ENCODE measurements at regions not wholly inside any gene's neighbourhood (a gene's known extent, or its start where the extent isn't known, plus 50 kb on each side); places are given as distances from the start of the nearest gene placed in this dataset.

DNA sequence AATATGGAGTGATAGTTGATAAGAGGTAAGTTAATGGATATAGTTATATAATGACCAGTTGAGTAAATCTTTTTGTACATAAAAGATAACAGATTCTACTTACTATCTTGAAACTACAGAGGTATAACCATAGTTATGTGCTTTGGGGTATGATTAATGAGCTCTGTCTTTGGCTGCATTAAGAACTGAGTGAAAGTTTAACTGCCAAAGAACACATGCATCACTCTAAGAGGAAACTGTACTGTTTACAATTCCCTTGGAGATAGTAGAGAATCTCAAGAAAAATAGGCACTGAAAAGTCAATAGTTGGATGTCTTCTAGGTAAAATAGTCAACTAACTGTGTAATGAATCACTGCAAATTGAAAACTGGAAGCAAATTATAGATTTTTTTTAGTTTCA lies 1129.5 kb downstream of the EPHA7 start:
- ATAC-seq (no peak), FAIRE-seq (no peak), DNase-seq (no peak)
- no peaks in the 10 kb centered on the region for H3K9me3 ChIP-seq
- peaks cover 0 to 3% (median 0%) of the 10 kb centered on the region in 4 donors for H3K27me3 ChIP-seq
- no peak overlapping the region for H3K27ac ChIP-seq
- H3K36me3 ChIP-seq = no peaks in the 10 kb centered on the region
- H3K4me1 ChIP-seq = no peaks in the 10 kb centered on the region
- TF ChIP-seq, protein P1, sequence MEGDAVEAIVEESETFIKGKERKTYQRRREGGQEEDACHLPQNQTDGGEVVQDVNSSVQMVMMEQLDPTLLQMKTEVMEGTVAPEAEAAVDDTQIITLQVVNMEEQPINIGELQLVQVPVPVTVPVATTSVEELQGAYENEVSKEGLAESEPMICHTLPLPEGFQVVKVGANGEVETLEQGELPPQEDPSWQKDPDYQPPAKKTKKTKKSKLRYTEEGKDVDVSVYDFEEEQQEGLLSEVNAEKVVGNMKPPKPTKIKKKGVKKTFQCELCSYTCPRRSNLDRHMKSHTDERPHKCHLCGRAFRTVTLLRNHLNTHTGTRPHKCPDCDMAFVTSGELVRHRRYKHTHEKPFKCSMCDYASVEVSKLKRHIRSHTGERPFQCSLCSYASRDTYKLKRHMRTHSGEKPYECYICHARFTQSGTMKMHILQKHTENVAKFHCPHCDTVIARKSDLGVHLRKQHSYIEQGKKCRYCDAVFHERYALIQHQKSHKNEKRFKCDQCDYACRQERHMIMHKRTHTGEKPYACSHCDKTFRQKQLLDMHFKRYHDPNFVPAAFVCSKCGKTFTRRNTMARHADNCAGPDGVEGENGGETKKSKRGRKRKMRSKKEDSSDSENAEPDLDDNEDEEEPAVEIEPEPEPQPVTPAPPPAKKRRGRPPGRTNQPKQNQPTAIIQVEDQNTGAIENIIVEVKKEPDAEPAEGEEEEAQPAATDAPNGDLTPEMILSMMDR (IDR thresholded peaks at IDR 0.05) = no peak
- no peak overlapping the region for H3K4me3 ChIP-seq
- intact Hi-C loops (cut with DNase I) = no loop called here

- H3K9me3 ChIP-seq = no peaks in the 10 kb centered on the region
- H3K27ac ChIP-seq = no peak overlapping the region
- no peaks in the 10 kb centered on the region for H3K4me1 ChIP-seq
- H3K36me3 ChIP-seq = no peaks in the 10 kb centered on the region
- ATAC-seq = no peak
- DNase-seq = no peak
- 23 to 29% methylated on average over 3 of the region's 3 CpGs for WGBS, 2 donors
- TF ChIP-seq, protein P1 (IDR thresholded peaks at IDR 0.05) = no peak
- no peak for FAIRE-seq
- no peaks in the 10 kb centered on the region for H3K27me3 ChIP-seq
- no peak overlapping the region for H3K4me3 ChIP-seq
- intact Hi-C loops (cut with DNase I) = no loop called here
These were observed 1137.7 kb downstream of the EPHA7 start for GRCh38 chr6:92281571-92282076.

- H3K4me1 ChIP-seq = no peaks in the 10 kb centered on the region
- H3K36me3 ChIP-seq = no peaks in the 10 kb centered on the region
- ATAC-seq = no peak
- DNase-seq = no peak
- no peak overlapping the region for H3K4me3 ChIP-seq
- WGBS, 2 donors = 61 to 65% methylated on average over 5 of the region's 5 CpGs
- TF ChIP-seq, protein P1 (IDR thresholded peaks at IDR 0.05) = no peak
- intact Hi-C loops (cut with DNase I) = no loop called here
- no peak for FAIRE-seq
- no peak overlapping the region for H3K27ac ChIP-seq
- H3K9me3 ChIP-seq = no peaks in the 10 kb centered on the region
- no peaks in the 10 kb centered on the region for H3K27me3 ChIP-seq
These were observed 1144.2 kb downstream of the EPHA7 start for GRCh38 chr6:92275150-92275549.

- intact Hi-C loops (cut with DNase I) = no loop called here
- no peak overlapping the region for H3K4me3 ChIP-seq
- no peak for ATAC-seq
- TF ChIP-seq, protein P1 (IDR thresholded peaks at IDR 0.05) = no peak
- H3K36me3 ChIP-seq = no peaks in the 10 kb centered on the region
- no peaks in the 10 kb centered on the region for H3K27me3 ChIP-seq
- 49 to 54% methylated on average over 8 of the region's 8 CpGs for WGBS, 2 donors
- peak in 1 of 6 donors; percentile 17 for DNase-seq
- no peaks in the 10 kb centered on the region for H3K9me3 ChIP-seq
- H3K4me1 ChIP-seq = no peaks in the 10 kb centered on the region
- H3K27ac ChIP-seq = no peak overlapping the region
- FAIRE-seq = no peak
These were observed 1144.8 kb downstream of the EPHA7 start for GRCh38 chr6:92274588-92274987.

GRCh38 chr6:92273694-92274093 lies 1145.7 kb downstream of the EPHA7 start:
- no peak for ATAC-seq
- no peak for DNase-seq
- Histone ChIP-seq H3K27me3 (no peaks in the 10 kb centered on the region), H3K27ac (no peak overlapping the region), H3K4me3 (no peak overlapping the region), H3K36me3 (no peaks in the 10 kb centered on the region), H3K4me1 (no peaks in the 10 kb centered on the region), H3K9me3 (no peaks in the 10 kb centered on the region)
- TF ChIP-seq, protein P1 (IDR thresholded peaks at IDR 0.05) = no peak
- no peak for FAIRE-seq
- intact Hi-C loops (cut with DNase I) = no loop called here
- 50 to 63% methylated on average over 2 of the region's 2 CpGs for WGBS, 2 donors
